ENCODE measurements at regions not wholly inside any gene's neighbourhood (a gene's known extent, or its start where the extent isn't known, plus 50 kb on each side); places are given as distances from the start of the nearest gene placed in this dataset.

DNA sequence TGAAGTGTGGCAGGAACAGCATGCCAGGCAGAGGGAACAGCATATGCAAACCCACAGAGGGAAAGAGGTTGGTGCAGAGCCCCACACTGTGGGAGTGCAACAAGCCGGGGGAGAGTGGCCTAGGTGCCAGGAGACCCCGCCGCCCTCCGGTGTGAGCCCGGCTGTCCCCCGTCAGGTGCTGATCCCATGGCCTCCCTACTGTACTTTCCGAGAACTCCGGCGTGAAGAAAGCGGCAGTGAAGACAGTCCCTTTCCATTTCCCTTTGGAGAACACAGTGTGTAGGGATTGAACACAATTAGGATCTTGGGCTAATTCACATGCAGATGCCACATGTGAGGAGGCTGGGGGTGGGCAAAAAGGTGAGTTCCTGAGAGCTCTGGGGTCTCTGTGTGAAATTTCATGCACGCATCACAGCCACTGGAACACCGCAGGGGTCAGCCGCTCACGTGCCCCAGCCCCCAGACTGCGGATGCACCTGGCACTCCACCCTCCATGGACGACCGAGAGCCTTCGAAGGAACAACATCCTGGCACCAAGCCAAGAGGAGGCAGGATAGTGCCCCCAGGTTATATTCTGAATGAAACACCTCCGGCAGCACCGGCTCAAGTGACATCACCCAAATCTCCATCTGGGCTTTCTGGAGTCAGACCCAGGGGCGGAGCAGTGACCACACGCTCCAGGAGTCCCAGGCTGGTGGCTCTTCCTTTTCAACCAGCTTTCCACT lies 82.1 kb upstream of the PPP2R2D start:
- H3K27me3 ChIP-seq (ENCODE audit: insufficient read depth in 3 of 3, low read length in 2 of 3): peaks cover 0 to 42% (median 16%) of the 10 kb centered on the region in 3 donors
- intact Hi-C loops (cut with DNase I): no loop called here
- H3K9me3 ChIP-seq: no peaks in the 10 kb centered on the region
- H3K4me3 ChIP-seq: no peak overlapping the region
- no peak overlapping the region for H3K27ac ChIP-seq
- TF ChIP-seq, protein P1, sequence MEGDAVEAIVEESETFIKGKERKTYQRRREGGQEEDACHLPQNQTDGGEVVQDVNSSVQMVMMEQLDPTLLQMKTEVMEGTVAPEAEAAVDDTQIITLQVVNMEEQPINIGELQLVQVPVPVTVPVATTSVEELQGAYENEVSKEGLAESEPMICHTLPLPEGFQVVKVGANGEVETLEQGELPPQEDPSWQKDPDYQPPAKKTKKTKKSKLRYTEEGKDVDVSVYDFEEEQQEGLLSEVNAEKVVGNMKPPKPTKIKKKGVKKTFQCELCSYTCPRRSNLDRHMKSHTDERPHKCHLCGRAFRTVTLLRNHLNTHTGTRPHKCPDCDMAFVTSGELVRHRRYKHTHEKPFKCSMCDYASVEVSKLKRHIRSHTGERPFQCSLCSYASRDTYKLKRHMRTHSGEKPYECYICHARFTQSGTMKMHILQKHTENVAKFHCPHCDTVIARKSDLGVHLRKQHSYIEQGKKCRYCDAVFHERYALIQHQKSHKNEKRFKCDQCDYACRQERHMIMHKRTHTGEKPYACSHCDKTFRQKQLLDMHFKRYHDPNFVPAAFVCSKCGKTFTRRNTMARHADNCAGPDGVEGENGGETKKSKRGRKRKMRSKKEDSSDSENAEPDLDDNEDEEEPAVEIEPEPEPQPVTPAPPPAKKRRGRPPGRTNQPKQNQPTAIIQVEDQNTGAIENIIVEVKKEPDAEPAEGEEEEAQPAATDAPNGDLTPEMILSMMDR (IDR thresholded peaks at IDR 0.05): no peak
- H3K36me3 ChIP-seq (ENCODE audit: insufficient read depth in 1 of 2, low read depth in 1 of 2): no peaks in the 10 kb centered on the region
- ATAC-seq (no peak), DNase-seq (peak in 1 of 2 donors; percentile 24)
- no peaks in the 10 kb centered on the region for H3K4me1 ChIP-seq
- WGBS, 3 donors: 68 to 71% (median 69%) methylated on average over 22 of the region's 22 CpGs

DNA sequence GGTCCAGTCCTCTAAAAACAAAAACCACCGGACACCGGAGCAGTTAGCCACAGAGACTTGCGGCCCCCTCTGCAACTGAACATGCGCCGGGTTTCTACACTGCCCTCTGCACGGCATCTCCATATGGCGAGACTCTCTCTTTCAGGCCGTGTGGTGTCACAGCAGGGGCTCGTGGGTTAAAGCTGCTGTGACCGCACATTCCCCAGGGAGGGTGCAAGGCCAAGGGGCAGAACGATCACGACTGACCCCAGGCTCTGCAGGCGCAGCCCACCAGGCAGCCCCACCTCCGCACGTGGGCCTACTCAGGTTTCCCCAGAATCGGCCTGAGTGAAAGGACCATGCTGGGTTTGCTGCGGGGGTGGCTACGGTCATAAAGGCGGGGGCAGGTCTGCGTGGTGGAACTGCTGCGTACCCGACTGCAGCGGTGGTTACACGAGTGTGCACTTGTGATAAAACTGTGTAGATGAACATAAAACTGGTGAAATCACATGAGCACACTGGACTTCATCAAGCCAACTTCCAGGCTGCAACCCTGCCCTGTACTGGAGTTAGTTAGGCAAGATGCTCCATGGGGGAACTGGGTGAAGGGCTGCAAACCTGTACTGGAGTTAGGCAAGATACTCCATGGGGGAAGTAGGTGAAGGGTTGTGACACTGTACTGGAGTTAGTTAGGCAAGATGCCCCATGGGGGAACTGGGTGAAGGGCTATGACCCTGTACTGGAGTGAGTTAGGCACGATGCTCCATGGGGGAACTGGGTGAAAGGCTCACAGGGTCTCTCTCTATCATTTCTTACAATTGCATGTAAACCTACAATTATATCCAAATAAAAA lies 81.4 kb upstream of the PPP2R2D start:
- Histone ChIP-seq H3K4me3 (no peak overlapping the region), H3K4me1 (no peaks in the 10 kb centered on the region), H3K36me3 (ENCODE audit: insufficient read depth in 1 of 2, low read depth in 1 of 2) (no peaks in the 10 kb centered on the region), H3K9me3 (no peaks in the 10 kb centered on the region), H3K27ac (no peak overlapping the region), H3K27me3 (ENCODE audit: insufficient read depth in 3 of 3, low read length in 2 of 3) (peaks cover 0 to 44% (median 16%) of the 10 kb centered on the region in 3 donors)
- WGBS, 3 donors: 18 to 35% (median 24%) methylated on average over 25 of the region's 25 CpGs
- intact Hi-C loops (cut with DNase I): no loop called here
- peak in 1 of 2 donors; percentile 36 for DNase-seq
- TF ChIP-seq, protein P1 (IDR thresholded peaks at IDR 0.05): no peak
- ATAC-seq: no peak

DNA sequence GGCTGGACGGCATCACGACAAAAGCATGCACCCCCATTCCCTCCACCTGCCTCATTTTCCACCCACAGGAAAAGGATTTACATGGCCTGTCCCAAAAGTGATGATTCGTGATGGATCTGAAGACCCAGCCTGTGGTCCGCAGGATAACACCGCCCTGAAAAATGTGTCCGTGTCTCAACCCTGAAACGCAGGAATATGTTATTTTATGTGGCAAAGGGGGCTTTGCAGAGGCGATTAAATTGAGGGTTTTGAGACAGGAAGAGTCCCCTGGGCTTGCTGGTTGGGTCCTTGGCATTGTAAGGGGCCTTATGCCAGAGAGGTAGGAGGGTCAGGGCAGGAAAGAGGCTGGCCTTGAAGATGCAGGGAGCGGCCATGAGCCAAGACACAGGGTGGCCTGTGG lies 80.2 kb upstream of the PPP2R2D start:
- 73 to 76% (median 75%) methylated on average over 9 of the region's 9 CpGs for WGBS, 3 donors
- intact Hi-C loops (cut with DNase I): no loop called here
- TF ChIP-seq, protein P1 (IDR thresholded peaks at IDR 0.05): no peak
- Histone ChIP-seq H3K9me3 (no peaks in the 10 kb centered on the region), H3K36me3 (ENCODE audit: insufficient read depth in 1 of 2, low read depth in 1 of 2) (no peaks in the 10 kb centered on the region), H3K27me3 (ENCODE audit: insufficient read depth in 3 of 3, low read length in 2 of 3) (peaks cover 0 to 41% (median 11%) of the 10 kb centered on the region in 3 donors), H3K27ac (no peak overlapping the region), H3K4me3 (no peak overlapping the region), H3K4me1 (no peaks in the 10 kb centered on the region)
- no peak for DNase-seq
- ATAC-seq: no peak

DNA sequence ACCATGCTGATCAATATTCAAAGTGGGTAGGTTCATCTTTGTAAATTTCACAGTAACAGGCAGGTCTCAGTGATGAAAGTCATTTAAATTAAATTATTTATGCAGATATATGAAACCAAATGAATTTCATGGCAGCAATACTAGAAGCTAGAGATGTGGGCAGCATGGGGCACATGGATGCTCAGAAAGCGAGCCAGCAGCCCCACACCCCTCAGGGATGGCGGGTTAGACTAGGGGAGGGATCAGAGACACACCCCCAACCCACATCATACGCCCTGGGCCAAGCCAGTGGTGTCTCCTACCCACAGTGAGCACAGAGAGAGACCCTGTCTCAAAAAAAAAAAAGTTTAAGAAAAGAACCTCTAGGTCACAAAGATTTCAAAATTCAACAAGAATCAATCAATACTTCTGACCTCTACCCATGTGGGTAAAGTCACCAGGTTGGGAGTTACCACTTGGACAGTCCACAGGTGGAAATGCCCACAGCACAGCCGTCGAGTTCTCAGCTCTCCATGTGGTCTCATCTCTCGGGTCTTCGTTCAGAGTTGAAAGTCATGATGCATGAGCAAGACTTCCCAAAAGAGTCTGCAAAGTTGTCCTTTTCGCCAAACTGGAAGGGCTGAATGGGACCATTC lies 79.3 kb upstream of the PPP2R2D start:
- H3K27me3 ChIP-seq (ENCODE audit: insufficient read depth in 3 of 3, low read length in 2 of 3): peaks cover 0 to 34% (median 9%) of the 10 kb centered on the region in 3 donors
- DNase-seq: no peak

More for the DNA sequence above, 79.3 kb upstream of the PPP2R2D start:
- no peaks in the 10 kb centered on the region for H3K9me3 ChIP-seq
- intact Hi-C loops (cut with DNase I): no loop called here
- 83 to 87% (median 84%) methylated on average over 8 of the region's 8 CpGs for WGBS, 3 donors
- ATAC-seq: no peak
- H3K4me3 ChIP-seq: no peak overlapping the region
- no peaks in the 10 kb centered on the region for H3K4me1 ChIP-seq
- H3K27ac ChIP-seq: no peak overlapping the region
- TF ChIP-seq, protein P1 (IDR thresholded peaks at IDR 0.05): no peak
- H3K36me3 ChIP-seq (ENCODE audit: insufficient read depth in 1 of 2, low read depth in 1 of 2): no peaks in the 10 kb centered on the region
